CD14-positive monocyte (primary cell): ENCODE measurements at regions not wholly inside any gene's neighbourhood (a gene's known extent, or its start where the extent isn't known, plus 50 kb on each side); places are given as distances from the start of the nearest gene placed in this dataset.

Experiments
- DNase-seq, 3 donors: peaks; one replicate each; pipeline ENCODE4 v3.0.0-alpha.2; 2011 to 2022
- H2AFZ ChIP-seq: 2 replicates; pipeline ENCODE4 v1.6.0; 2012; ENCODE audit warnings: mild to moderate bottlenecking, low read depth, low read length, inconsistent platforms; ENCODE audit not compliant: insufficient read depth, poor library complexity, severe bottlenecking
- H3K27ac ChIP-seq, 2 donors: 1 replicate in 1 of 2; 2 replicates in 1 of 2; pipeline ENCODE4 v1.5.1; 2012 to 2013; ENCODE audit warnings: low read length in 2 of 2, control low read depth in 1 of 2, inconsistent platforms in 1 of 2, low read depth in 1 of 2, mild to moderate bottlenecking in 1 of 2
- H3K27me3 ChIP-seq, 2 donors: one replicate each; pipeline versions ENCODE4 v1.6.0 to v1.6.1; 2011 to 2013; ENCODE audit warnings: low read length in 2 of 2; ENCODE audit not compliant: control insufficient read depth in 2 of 2, insufficient read depth in 2 of 2
- H3K36me3 ChIP-seq, 2 donors: replicated peaks in 1 of 2; 1 replicate in 1 of 2; 2 replicates in 1 of 2; pipeline versions ENCODE4 v1.5.1 to v1.6.1; 2012 to 2013; ENCODE audit warnings: low read length in 2 of 2, control low read depth in 1 of 2, inconsistent platforms in 1 of 2, mild to moderate bottlenecking in 1 of 2; ENCODE audit not compliant: insufficient read depth in 2 of 2, control insufficient read depth in 1 of 2
- H3K4me1 ChIP-seq, 2 donors: 1 replicate in 1 of 2; 2 replicates in 1 of 2; pipeline versions ENCODE4 v1.5.1 to v1.6.1; 2012 to 2013; ENCODE audit warnings: low read length in 2 of 2, control low read depth in 1 of 2, inconsistent platforms in 1 of 2, mild to moderate bottlenecking in 1 of 2, moderate library complexity in 1 of 2; ENCODE audit not compliant: insufficient read depth in 2 of 2, control insufficient read depth in 1 of 2
- H3K4me2 ChIP-seq: replicated peaks from 2 replicates; pipeline ENCODE3; 2012; ENCODE audit warnings: low read length, moderate library complexity, mild to moderate bottlenecking; ENCODE audit not compliant: poor library complexity, severe bottlenecking; ENCODE audit errors: extremely low read depth
- H3K4me3 ChIP-seq, 3 experiments: fragments of 200-600 bp in 1 of 3; sonication (generic) in 1 of 3; replicated peaks in 1 of 3; 1 replicate in 2 of 3; 2 replicates in 1 of 3; pipeline ENCODE4 v1.5.1; 2011 to 2013; ENCODE audit warnings: low read length in 3 of 3, mild to moderate bottlenecking in 3 of 3, control low read depth in 2 of 3, low read depth in 2 of 3, inconsistent platforms in 1 of 3, moderate library complexity in 1 of 3
- H3K79me2 ChIP-seq: 2 replicates; pipeline ENCODE4 v1.6.0; 2012; ENCODE audit warnings: mild to moderate bottlenecking, control low read depth, inconsistent platforms, low read length, moderate library complexity; ENCODE audit not compliant: insufficient read depth
- H3K9ac ChIP-seq: 2 replicates; pipeline ENCODE4 v1.6.0; 2017; ENCODE audit warnings: low read length, mild to moderate bottlenecking; ENCODE audit not compliant: insufficient read depth, poor library complexity, severe bottlenecking
- H3K9me3 ChIP-seq, 2 donors: replicated peaks in 1 of 2; 1 replicate in 1 of 2; 2 replicates in 1 of 2; pipeline versions ENCODE4 v1.5.1 to v1.6.1; 2012 to 2013; ENCODE audit warnings: low read length in 2 of 2, control low read depth in 1 of 2; ENCODE audit not compliant: control insufficient read depth in 1 of 2, insufficient read depth in 1 of 2
- H4K20me1 ChIP-seq: 2 replicates; pipeline ENCODE4 v1.6.0; 2012; ENCODE audit warnings: mild to moderate bottlenecking, low read length, control low read depth, moderate library complexity; ENCODE audit not compliant: insufficient read depth
- H3K27ac Mint-ChIP-seq, 7 donors: one replicate each; pipeline ENCODE4 v1.8.0; 2020; ENCODE audit warnings: mild to moderate bottlenecking in 7 of 7, mixed read lengths in 7 of 7, moderate library complexity in 6 of 7, inconsistent platforms in 2 of 7
- H3K27me3 Mint-ChIP-seq, 3 donors: one replicate each; pipeline ENCODE4 v1.8.0; 2021 to 2022; ENCODE audit warnings: low read depth in 3 of 3, mild to moderate bottlenecking in 3 of 3, mixed read lengths in 3 of 3, moderate library complexity in 3 of 3, inconsistent platforms in 1 of 3
- H3K36me3 Mint-ChIP-seq, 2 donors: one replicate each; pipeline ENCODE4 v1.8.0; 2020; ENCODE audit warnings: mixed read lengths in 2 of 2, inconsistent platforms in 1 of 2, mild to moderate bottlenecking in 1 of 2
- H3K4me1 Mint-ChIP-seq: one replicate; pipeline ENCODE4 v1.8.0; 2020; ENCODE audit warnings: mild to moderate bottlenecking, mixed read lengths
- H3K4me3 Mint-ChIP-seq, 2 donors: one replicate each; pipeline ENCODE4 v1.8.0; 2020; ENCODE audit warnings: mild to moderate bottlenecking in 2 of 2, mixed read lengths in 2 of 2, moderate library complexity in 1 of 2
- H3K9me3 Mint-ChIP-seq, 7 donors: one replicate each; pipeline ENCODE4 v1.8.0; 2020 to 2022; ENCODE audit warnings: mixed read lengths in 7 of 7, mild to moderate bottlenecking in 6 of 7, moderate library complexity in 6 of 7, inconsistent platforms in 2 of 7
- WGBS: methylation state at CpG from one replicate; pipeline ENCODE4 v1.1.5; 2013; ENCODE audit warnings: missing lambda C conversion rate; ENCODE audit not compliant: insufficient coverage; 5-methylcytosine and 5-hydroxymethylcytosine counted together
- intact Hi-C, 2 donors: fragments of 100-400 bp; cut with micrococcal nuclease; formaldehyde crosslinking; loops; one replicate each; pipeline versions ENCODE4 v1.15.0 to v1.15.1; 2023
- TF ChIP-seq, protein P1 (sequence below): fragments of 200-600 bp; IDR thresholded peaks from one replicate; pipeline ENCODE4 v1.8.0; 2022; ENCODE audit warnings: antibody characterized with exemption, mild to moderate bottlenecking

DNA sequence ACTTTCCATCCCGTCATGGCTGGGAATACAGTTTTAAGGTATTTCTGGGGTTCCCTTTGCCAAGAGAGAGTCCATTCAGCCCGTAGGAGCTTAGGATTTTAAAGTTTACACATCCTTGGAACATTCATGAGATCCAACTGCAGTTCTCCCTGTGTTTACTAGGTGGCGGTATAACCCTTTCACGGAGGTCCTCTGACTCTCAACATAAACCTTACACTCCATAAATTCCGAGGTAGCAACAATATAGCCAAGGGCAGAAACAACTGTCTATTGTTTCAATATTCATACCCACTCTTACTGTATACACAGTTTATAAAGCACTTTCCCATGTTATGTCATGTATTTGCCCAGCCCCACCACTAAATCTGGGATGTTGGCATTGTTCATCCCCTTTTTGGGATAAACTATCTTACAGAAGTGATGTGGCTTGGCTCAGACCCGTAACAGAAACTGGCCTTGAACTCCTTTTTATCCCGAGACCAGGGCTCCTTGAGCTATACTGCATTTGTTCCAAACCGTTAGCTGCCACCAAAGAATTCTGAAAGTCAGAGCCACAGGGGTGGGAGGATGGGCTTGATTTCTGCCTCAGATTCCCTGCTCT, 69.2 kb upstream of the COL6A5 start:
- H3K9me3 Mint-ChIP-seq = no peaks in the 10 kb centered on the region
- WGBS = 0% methylated on average over 2 of the region's 8 CpGs
- Histone ChIP-seq H3K27ac (no peak overlapping the region), H3K36me3 (no peaks in the 10 kb centered on the region), H4K20me1 (no peaks in the 10 kb centered on the region), H3K4me3 (no peak overlapping the region), H3K79me2 (no peaks in the 10 kb centered on the region), H3K4me2 (no peak overlapping the region), H3K27me3 (no peaks in the 10 kb centered on the region), H3K4me1 (no peaks in the 10 kb centered on the region), H3K9me3 (no peaks in the 10 kb centered on the region), H2AFZ (no peak overlapping the region), H3K9ac (no peak overlapping the region)
- H3K36me3 Mint-ChIP-seq = no peaks in the 10 kb centered on the region
- H3K4me3 Mint-ChIP-seq = no peak overlapping the region
- no peaks in the 10 kb centered on the region for H3K4me1 Mint-ChIP-seq
- H3K27me3 Mint-ChIP-seq = peaks cover 0 to 9% (median 7%) of the 10 kb centered on the region in 3 donors
- TF ChIP-seq, protein P1, sequence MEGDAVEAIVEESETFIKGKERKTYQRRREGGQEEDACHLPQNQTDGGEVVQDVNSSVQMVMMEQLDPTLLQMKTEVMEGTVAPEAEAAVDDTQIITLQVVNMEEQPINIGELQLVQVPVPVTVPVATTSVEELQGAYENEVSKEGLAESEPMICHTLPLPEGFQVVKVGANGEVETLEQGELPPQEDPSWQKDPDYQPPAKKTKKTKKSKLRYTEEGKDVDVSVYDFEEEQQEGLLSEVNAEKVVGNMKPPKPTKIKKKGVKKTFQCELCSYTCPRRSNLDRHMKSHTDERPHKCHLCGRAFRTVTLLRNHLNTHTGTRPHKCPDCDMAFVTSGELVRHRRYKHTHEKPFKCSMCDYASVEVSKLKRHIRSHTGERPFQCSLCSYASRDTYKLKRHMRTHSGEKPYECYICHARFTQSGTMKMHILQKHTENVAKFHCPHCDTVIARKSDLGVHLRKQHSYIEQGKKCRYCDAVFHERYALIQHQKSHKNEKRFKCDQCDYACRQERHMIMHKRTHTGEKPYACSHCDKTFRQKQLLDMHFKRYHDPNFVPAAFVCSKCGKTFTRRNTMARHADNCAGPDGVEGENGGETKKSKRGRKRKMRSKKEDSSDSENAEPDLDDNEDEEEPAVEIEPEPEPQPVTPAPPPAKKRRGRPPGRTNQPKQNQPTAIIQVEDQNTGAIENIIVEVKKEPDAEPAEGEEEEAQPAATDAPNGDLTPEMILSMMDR = peak; percentile 76
- H3K27ac Mint-ChIP-seq = no peak overlapping the region
- peak in 2 of 3 donors; percentile 8 to 18 for DNase-seq
- intact Hi-C loops = loop anchor here (5.0 to 10.0 kb wide), 2 partner anchors 258 to 261 kb away; no protein-coding TSS in a partner anchor

DNA sequence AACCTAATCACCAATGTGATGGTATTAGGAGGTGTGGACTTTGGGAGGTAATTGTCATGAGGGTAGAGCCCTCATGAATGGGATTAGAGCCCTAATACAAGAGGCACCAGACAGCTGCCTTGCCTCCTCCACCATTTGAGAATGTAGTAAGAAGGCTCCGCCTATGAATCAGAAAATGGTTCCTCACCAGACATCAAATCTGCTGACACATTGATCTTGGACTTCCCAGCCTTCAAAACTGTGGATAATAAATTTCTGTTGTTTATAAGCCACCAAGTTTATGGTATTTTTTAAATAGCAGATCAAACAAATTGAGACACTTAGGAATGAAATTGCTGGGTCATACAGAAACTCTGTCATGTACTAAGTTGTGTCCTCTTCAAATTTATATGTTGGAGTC, 56.8 kb upstream of the COL6A5 start:
- no peaks in the 10 kb centered on the region for H3K36me3 Mint-ChIP-seq
- intact Hi-C loops = no loop called here
- Histone ChIP-seq H3K4me1 (no peaks in the 10 kb centered on the region), H3K4me2 (no peak overlapping the region), H2AFZ (no peak overlapping the region), H3K36me3 (no peaks in the 10 kb centered on the region), H3K79me2 (no peaks in the 10 kb centered on the region), H3K27ac (no peak overlapping the region), H3K9me3 (peaks cover 0 to 3% of the 10 kb centered on the region in 2 donors), H3K4me3 (no peak overlapping the region), H4K20me1 (no peaks in the 10 kb centered on the region), H3K9ac (no peak overlapping the region), H3K27me3 (peaks cover 0 to 2% of the 10 kb centered on the region in 2 donors)
- DNase-seq = no peak
- H3K9me3 Mint-ChIP-seq = peaks cover 0 to 5% (median 0%) of the 10 kb centered on the region in 7 donors
- no peak overlapping the region for H3K27ac Mint-ChIP-seq
- no peak overlapping the region for H3K4me3 Mint-ChIP-seq
- H3K4me1 Mint-ChIP-seq = no peaks in the 10 kb centered on the region
- WGBS = no CpG with 5 or more reads among the region's 1 CpG
- TF ChIP-seq, protein P1 = no peak
- H3K27me3 Mint-ChIP-seq = peaks cover 3 to 7% (median 4%) of the 10 kb centered on the region in 3 donors
